ENCODE measurements at regions not wholly inside any gene's neighbourhood (a gene's known extent, or its start where the extent isn't known, plus 50 kb on each side); places are given as distances from the start of the nearest gene placed in this dataset.
"Not testable (repeated sequence)": the region's sequence is repeated elsewhere in the genome, so short reads cannot be mapped to it uniquely, and the experiment has no call there.

- Mint-ChIP-seq H3K27me3 (peaks cover 5% of the 10 kb centered on the region), H3K4me1 (no peaks in the 10 kb centered on the region), H3K4me3 (no peak overlapping the region), H3K36me3 (ENCODE audit: low read depth) (no peaks in the 10 kb centered on the region), H3K27ac (no peak overlapping the region), H3K9me3 (no peaks in the 10 kb centered on the region)
- no peak for ATAC-seq (replicated peaks)
These were observed 58.9 kb upstream of the SLC1A4 start for GRCh38 chr2:64930258-64930671.

GRCh38 chr2:64931246-64932115, 57.7 kb upstream of the SLC1A4 start:
- Mint-ChIP-seq H3K4me1 (no peaks in the 10 kb centered on the region), H3K27ac (no peak overlapping the region), H3K4me3 (no peak overlapping the region), H3K36me3 (ENCODE audit: low read depth) (no peaks in the 10 kb centered on the region), H3K9me3 (no peaks in the 10 kb centered on the region), H3K27me3 (peaks cover 5% of the 10 kb centered on the region)
- ATAC-seq (replicated peaks), result no peak

GRCh38 chr2:64932116-64932370, 57.2 kb upstream of the SLC1A4 start:
- no peaks in the 10 kb centered on the region for H3K4me1 Mint-ChIP-seq
- no peaks in the 10 kb centered on the region for H3K9me3 Mint-ChIP-seq

GRCh38 chr2:64932371-64933216, 56.6 kb upstream of the SLC1A4 start:
- H3K27me3 Mint-ChIP-seq, result peaks cover 5% of the 10 kb centered on the region
- no peak for ATAC-seq (replicated peaks)
- no peaks in the 10 kb centered on the region for H3K4me1 Mint-ChIP-seq

More at GRCh38 chr2:64932116-64932370, 57.2 kb upstream of the SLC1A4 start:
- Mint-ChIP-seq H3K27me3 (peaks cover 5% of the 10 kb centered on the region), H3K27ac (no peak overlapping the region), H3K4me3 (no peak overlapping the region), H3K36me3 (ENCODE audit: low read depth) (no peaks in the 10 kb centered on the region)
- no peak for ATAC-seq (replicated peaks)

GRCh38 chr2:64934530-64934929, 54.7 kb upstream of the SLC1A4 start:
- H3K27me3 Mint-ChIP-seq, result peaks cover 10% of the 10 kb centered on the region
- H3K4me3 Mint-ChIP-seq, result no peak overlapping the region
- H3K27ac Mint-ChIP-seq, result no peak overlapping the region
- H3K9me3 Mint-ChIP-seq, result no peaks in the 10 kb centered on the region
- peaks cover 9% of the 10 kb centered on the region for H3K4me1 Mint-ChIP-seq
- H3K36me3 Mint-ChIP-seq (ENCODE audit: low read depth), result no peaks in the 10 kb centered on the region
- no peak for ATAC-seq (replicated peaks)

More at GRCh38 chr2:64932371-64933216, 56.6 kb upstream of the SLC1A4 start:
- no peaks in the 10 kb centered on the region for H3K36me3 Mint-ChIP-seq (ENCODE audit: low read depth)
- H3K27ac Mint-ChIP-seq, result no peak overlapping the region
- no peaks in the 10 kb centered on the region for H3K9me3 Mint-ChIP-seq
- H3K4me3 Mint-ChIP-seq, result no peak overlapping the region

GRCh38 chr2:64936809-64937208, 52.4 kb upstream of the SLC1A4 start:
- peaks cover 13% of the 10 kb centered on the region for H3K4me1 Mint-ChIP-seq
- no peak overlapping the region for H3K27ac Mint-ChIP-seq
- H3K9me3 Mint-ChIP-seq, result no peaks in the 10 kb centered on the region
- peaks cover 10% of the 10 kb centered on the region for H3K27me3 Mint-ChIP-seq
- H3K36me3 Mint-ChIP-seq (ENCODE audit: low read depth), result no peaks in the 10 kb centered on the region
- no peak overlapping the region for H3K4me3 Mint-ChIP-seq
- no peak for ATAC-seq (replicated peaks)

GRCh38 chr2:64937314-64937686, 51.9 kb upstream of the SLC1A4 start:
- H3K9me3 Mint-ChIP-seq; H3K27me3 Mint-ChIP-seq; ATAC-seq (replicated peaks); H3K4me3 Mint-ChIP-seq; H3K36me3 Mint-ChIP-seq (ENCODE audit: low read depth); H3K27ac Mint-ChIP-seq: not testable (repeated sequence)
- peaks cover 18% of the 10 kb centered on the region for H3K4me1 Mint-ChIP-seq

- H3K27ac Mint-ChIP-seq, result no peak overlapping the region
- peaks cover 5% of the 10 kb centered on the region for H3K27me3 Mint-ChIP-seq
- H3K9me3 Mint-ChIP-seq, result no peaks in the 10 kb centered on the region
- H3K4me3 Mint-ChIP-seq, result no peak overlapping the region
- H3K36me3 Mint-ChIP-seq (ENCODE audit: low read depth), result no peaks in the 10 kb centered on the region
- no peak for ATAC-seq (replicated peaks)
- peaks cover 19% of the 10 kb centered on the region for H3K4me1 Mint-ChIP-seq
These were observed 51.3 kb upstream of the SLC1A4 start for GRCh38 chr2:64937687-64938491.

- H3K36me3 Mint-ChIP-seq (ENCODE audit: low read depth), result no peaks in the 10 kb centered on the region
- H3K9me3 Mint-ChIP-seq, result no peaks in the 10 kb centered on the region
- no peak overlapping the region for H3K27ac Mint-ChIP-seq
- peaks cover 5% of the 10 kb centered on the region for H3K27me3 Mint-ChIP-seq
- no peak overlapping the region for H3K4me3 Mint-ChIP-seq
- H3K4me1 Mint-ChIP-seq, result peaks cover 19% of the 10 kb centered on the region
- no peak for ATAC-seq (replicated peaks)
These were observed 50.5 kb upstream of the SLC1A4 start for GRCh38 chr2:64938607-64939285.

- Mint-ChIP-seq H3K4me3 (no peak overlapping the region), H3K27ac (peak overlapping the region; percentile 53)
These were observed 49.8 kb upstream of the SLC1A4 start for GRCh38 chr2:64939332-64939917.

More at GRCh38 chr2:64939332-64939917, 49.8 kb upstream of the SLC1A4 start:
- Mint-ChIP-seq H3K9me3 (no peaks in the 10 kb centered on the region), H3K4me1 (peaks cover 19% of the 10 kb centered on the region), H3K36me3 (ENCODE audit: low read depth) (no peaks in the 10 kb centered on the region), H3K27me3 (peaks cover 5% of the 10 kb centered on the region)
- ATAC-seq (replicated peaks), result peak; percentile 52

Measured in activated T-helper 17 cell treated with anti-CD3 and anti-CD28 coated beads, Interleukin-2, amount 50 U/mL, for 72 hours (primary cell).